ENCODE measurements at regions not wholly inside any gene's neighbourhood (a gene's known extent, or its start where the extent isn't known, plus 50 kb on each side); places are given as distances from the start of the nearest gene placed in this dataset.

- no peak for DNase-seq (ENCODE audit: low read depth)
- TF ChIP-seq, protein P1, sequence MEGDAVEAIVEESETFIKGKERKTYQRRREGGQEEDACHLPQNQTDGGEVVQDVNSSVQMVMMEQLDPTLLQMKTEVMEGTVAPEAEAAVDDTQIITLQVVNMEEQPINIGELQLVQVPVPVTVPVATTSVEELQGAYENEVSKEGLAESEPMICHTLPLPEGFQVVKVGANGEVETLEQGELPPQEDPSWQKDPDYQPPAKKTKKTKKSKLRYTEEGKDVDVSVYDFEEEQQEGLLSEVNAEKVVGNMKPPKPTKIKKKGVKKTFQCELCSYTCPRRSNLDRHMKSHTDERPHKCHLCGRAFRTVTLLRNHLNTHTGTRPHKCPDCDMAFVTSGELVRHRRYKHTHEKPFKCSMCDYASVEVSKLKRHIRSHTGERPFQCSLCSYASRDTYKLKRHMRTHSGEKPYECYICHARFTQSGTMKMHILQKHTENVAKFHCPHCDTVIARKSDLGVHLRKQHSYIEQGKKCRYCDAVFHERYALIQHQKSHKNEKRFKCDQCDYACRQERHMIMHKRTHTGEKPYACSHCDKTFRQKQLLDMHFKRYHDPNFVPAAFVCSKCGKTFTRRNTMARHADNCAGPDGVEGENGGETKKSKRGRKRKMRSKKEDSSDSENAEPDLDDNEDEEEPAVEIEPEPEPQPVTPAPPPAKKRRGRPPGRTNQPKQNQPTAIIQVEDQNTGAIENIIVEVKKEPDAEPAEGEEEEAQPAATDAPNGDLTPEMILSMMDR (IDR thresholded peaks at IDR 0.05; ENCODE audit: control insufficient read depth, extremely low read depth, insufficient read depth) = no peak
- H3K4me3 ChIP-seq (ENCODE audit: low read depth, low read length) = no peak overlapping the region
Measured at GRCh38 chr1:58398714-58399113, 147.8 kb downstream of the OMA1 start.

- no peak overlapping the region for H3K4me3 ChIP-seq (ENCODE audit: low read depth, low read length)
- no peak for DNase-seq (ENCODE audit: low read depth)
- TF ChIP-seq, protein P1 (IDR thresholded peaks at IDR 0.05; ENCODE audit: control insufficient read depth, extremely low read depth, insufficient read depth) = no peak
Measured at GRCh38 chr1:58397187-58397820, 149.2 kb downstream of the OMA1 start.

- DNase-seq (ENCODE audit: low read depth) = no peak
- TF ChIP-seq, protein P1 (IDR thresholded peaks at IDR 0.05; ENCODE audit: control insufficient read depth, extremely low read depth, insufficient read depth) = no peak
- no peak overlapping the region for H3K4me3 ChIP-seq (ENCODE audit: low read depth, low read length)
Measured at GRCh38 chr1:58396150-58396549, 150.4 kb downstream of the OMA1 start.

DNA sequence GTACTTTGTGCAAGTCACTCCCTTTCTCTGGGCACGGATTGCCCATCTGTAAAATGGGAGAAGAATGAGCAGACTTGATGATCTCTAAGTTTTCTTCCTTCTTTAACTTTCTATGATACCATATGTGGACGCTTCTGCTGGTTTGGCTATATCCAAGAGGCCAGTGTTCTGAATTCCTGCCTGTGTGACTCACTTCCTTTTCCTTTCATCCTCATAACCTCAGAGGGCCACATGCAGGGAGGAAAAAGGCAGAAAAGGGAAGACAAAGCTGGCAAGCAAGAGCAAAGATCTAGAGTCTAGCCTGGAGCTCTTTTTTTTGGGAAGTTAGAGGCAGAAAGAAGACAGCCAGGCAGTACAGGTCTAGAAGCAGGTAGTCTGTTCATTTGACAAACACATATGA, 151.2 kb downstream of the OMA1 start:
- H3K4me3 ChIP-seq (ENCODE audit: low read depth, low read length) = no peak overlapping the region
- no peak for DNase-seq (ENCODE audit: low read depth)
- TF ChIP-seq, protein P1 (IDR thresholded peaks at IDR 0.05; ENCODE audit: control insufficient read depth, extremely low read depth, insufficient read depth) = no peak

GRCh38 chr1:58392083-58392482, 154.4 kb downstream of the OMA1 start:
- H3K4me3 ChIP-seq (ENCODE audit: low read depth, low read length) = no peak overlapping the region
- no peak for DNase-seq (ENCODE audit: low read depth)
- TF ChIP-seq, protein P1 (IDR thresholded peaks at IDR 0.05; ENCODE audit: control insufficient read depth, extremely low read depth, insufficient read depth) = no peak

- TF ChIP-seq, protein P1 (IDR thresholded peaks at IDR 0.05; ENCODE audit: control insufficient read depth, extremely low read depth, insufficient read depth) = no peak
- no peak overlapping the region for H3K4me3 ChIP-seq (ENCODE audit: low read depth, low read length)
- no peak for DNase-seq (ENCODE audit: low read depth)
Measured at GRCh38 chr1:58391514-58391913, 155.0 kb downstream of the OMA1 start.

- TF ChIP-seq, protein P1 (IDR thresholded peaks at IDR 0.05; ENCODE audit: control insufficient read depth, extremely low read depth, insufficient read depth) = no peak
- no peak overlapping the region for H3K4me3 ChIP-seq (ENCODE audit: low read depth, low read length)
- no peak for DNase-seq (ENCODE audit: low read depth)
Measured at GRCh38 chr1:58391056-58391455, 155.5 kb downstream of the OMA1 start.

Measured in LNCaP clone FGC (cell line).